IPS-NIHi7 (cell line): ENCODE measurements at regions not wholly inside any gene's neighbourhood (a gene's known extent, or its start where the extent isn't known, plus 50 kb on each side); places are given as distances from the start of the nearest gene placed in this dataset.
A peak's percentile ranks its signal among the peaks of the same experiment; 100 is the strongest.
"Not testable (repeated sequence)": the region's sequence is repeated elsewhere in the genome, so short reads cannot be mapped to it uniquely, and the experiment has no call there.

ENCODE experiments used
- DNase-seq: peaks from one replicate; pipeline ENCODE4 v3.0.0; 2012; ENCODE audit warnings: mixed read lengths; ENCODE audit errors: extremely low spot score

GRCh38 chr5:96101358-96102089, 139.9 kb upstream of the ELL2 start:
- no peak for DNase-seq

GRCh38 chr5:96097488-96097887, 135.8 kb upstream of the ELL2 start:
- not testable (repeated sequence) for DNase-seq

GRCh38 chr5:96096724-96097123, 135.1 kb upstream of the ELL2 start:
- no peak for DNase-seq

GRCh38 chr5:96094904-96095303, 133.3 kb upstream of the ELL2 start:
- no peak for DNase-seq

- DNase-seq = no peak
These were observed 132.3 kb upstream of the ELL2 start for GRCh38 chr5:96093890-96094381.

- DNase-seq = no peak
These were observed 131.7 kb upstream of the ELL2 start for GRCh38 chr5:96093340-96093739.

- no peak for DNase-seq
These were observed 130.2 kb upstream of the ELL2 start for GRCh38 chr5:96091874-96092273.

GRCh38 chr5:96090215-96090614, 128.6 kb upstream of the ELL2 start:
- no peak for DNase-seq

- DNase-seq = no peak
These were observed 127.3 kb upstream of the ELL2 start for GRCh38 chr5:96088706-96089498.

- no peak for DNase-seq
These were observed 126.3 kb upstream of the ELL2 start for GRCh38 chr5:96087939-96088338.

- no peak for DNase-seq
These were observed 123.3 kb upstream of the ELL2 start for GRCh38 chr5:96084874-96085506.

GRCh38 chr5:96083361-96083881, 121.8 kb upstream of the ELL2 start:
- peak; percentile 21 for DNase-seq

- DNase-seq = no peak
These were observed 119.7 kb upstream of the ELL2 start for GRCh38 chr5:96081276-96081858.

- no peak for DNase-seq
These were observed 118.9 kb upstream of the ELL2 start for GRCh38 chr5:96080557-96080956.

GRCh38 chr5:96079962-96080361, 118.3 kb upstream of the ELL2 start:
- no peak for DNase-seq

GRCh38 chr5:96079075-96079474, 117.4 kb upstream of the ELL2 start:
- DNase-seq = no peak

- no peak for DNase-seq
These were observed 114.8 kb upstream of the ELL2 start for GRCh38 chr5:96076451-96076850.

- no peak for DNase-seq
These were observed 114.1 kb upstream of the ELL2 start for GRCh38 chr5:96075579-96076289.

GRCh38 chr5:96074870-96075269, 113.2 kb upstream of the ELL2 start:
- no peak for DNase-seq

- no peak for DNase-seq
These were observed 112.8 kb upstream of the ELL2 start for GRCh38 chr5:96074460-96074859.

GRCh38 chr5:96072791-96073165, 111.1 kb upstream of the ELL2 start:
- DNase-seq = no peak
